GM12874 (cell line): ENCODE measurements at regions not wholly inside any gene's neighbourhood (a gene's known extent, or its start where the extent isn't known, plus 50 kb on each side); places are given as distances from the start of the nearest gene placed in this dataset.

Experiments
- TF ChIP-seq, protein P1 (sequence below): IDR thresholded peaks from 2 replicates; pipeline ENCODE4 v1.5.1; 2011; ENCODE audit warnings: low read depth, mild to moderate bottlenecking, control low read depth, low read length, moderate library complexity; ENCODE audit not compliant: insufficient read depth

DNA sequence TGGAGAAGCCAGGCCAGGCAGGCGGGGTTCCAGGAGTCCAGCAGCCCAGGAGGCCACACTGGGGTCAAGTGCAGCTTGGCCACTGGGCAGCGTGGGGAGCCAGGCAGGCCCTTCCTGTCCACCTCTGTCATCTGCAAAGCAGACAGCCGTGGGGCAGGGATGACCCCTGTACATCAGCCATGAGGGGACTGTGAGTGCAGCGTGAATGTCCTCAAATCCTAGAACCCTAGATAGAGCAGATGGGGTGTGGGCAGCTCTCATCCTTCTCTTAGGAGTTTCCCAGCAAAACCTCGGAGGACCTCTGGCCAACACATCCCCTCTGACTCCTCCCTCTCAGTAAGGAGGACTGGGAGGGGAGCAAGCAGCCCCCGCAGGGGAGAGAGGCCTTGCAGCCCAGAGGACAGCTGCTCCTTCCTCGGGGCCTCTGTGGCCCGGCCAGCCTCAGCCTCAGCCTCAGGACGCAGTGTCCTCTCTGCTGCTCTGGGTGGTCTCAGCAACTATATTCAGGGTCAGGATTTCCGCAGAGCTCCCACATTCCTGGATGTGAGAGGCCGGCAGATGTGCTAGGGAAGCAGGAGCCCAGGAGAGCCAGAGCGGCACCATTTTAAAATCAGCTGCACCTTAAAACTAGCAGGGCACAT, 820.5 kb downstream of the BRD1 start:
- TF ChIP-seq, protein P1, sequence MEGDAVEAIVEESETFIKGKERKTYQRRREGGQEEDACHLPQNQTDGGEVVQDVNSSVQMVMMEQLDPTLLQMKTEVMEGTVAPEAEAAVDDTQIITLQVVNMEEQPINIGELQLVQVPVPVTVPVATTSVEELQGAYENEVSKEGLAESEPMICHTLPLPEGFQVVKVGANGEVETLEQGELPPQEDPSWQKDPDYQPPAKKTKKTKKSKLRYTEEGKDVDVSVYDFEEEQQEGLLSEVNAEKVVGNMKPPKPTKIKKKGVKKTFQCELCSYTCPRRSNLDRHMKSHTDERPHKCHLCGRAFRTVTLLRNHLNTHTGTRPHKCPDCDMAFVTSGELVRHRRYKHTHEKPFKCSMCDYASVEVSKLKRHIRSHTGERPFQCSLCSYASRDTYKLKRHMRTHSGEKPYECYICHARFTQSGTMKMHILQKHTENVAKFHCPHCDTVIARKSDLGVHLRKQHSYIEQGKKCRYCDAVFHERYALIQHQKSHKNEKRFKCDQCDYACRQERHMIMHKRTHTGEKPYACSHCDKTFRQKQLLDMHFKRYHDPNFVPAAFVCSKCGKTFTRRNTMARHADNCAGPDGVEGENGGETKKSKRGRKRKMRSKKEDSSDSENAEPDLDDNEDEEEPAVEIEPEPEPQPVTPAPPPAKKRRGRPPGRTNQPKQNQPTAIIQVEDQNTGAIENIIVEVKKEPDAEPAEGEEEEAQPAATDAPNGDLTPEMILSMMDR = no peak

DNA sequence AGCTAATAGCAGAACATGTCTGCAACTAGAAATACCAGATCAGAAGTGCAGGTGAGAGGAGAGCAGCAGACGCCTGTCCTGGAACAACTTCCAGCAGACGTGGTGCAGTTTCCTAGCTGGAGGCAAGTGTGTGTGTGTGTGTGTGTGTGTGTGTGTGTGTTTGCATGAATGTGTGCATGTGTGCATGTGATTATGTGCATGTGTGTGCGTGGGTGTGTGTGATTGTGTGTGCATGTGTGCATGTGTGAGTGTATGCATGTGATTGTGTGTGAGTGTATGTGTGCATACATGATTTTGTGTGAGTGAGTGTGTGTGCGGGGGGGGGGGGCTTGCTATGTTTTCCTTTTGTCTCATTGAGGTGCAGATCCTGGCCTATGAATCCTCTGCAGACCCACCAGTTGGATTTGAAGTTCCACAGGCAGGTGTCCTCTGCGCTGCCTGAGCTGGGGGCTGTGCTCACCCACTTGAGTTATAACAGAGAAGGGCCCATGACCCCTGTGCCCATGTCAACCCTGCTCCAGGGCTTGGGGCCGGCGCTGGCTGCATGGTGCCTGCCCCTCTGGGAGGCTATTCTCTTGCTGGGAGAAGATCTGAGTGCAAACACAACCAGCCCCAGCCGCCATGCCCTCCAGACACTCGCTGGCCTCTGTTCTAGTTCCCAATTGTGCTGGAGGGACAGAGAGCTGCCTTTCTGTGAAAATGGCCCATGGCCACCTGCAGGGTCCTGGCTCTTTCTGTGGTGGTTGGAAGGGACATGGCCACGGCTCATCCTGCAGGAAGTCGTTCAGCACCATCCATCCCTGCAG, 821.3 kb downstream of the BRD1 start:
- TF ChIP-seq, protein P1 = no peak

DNA sequence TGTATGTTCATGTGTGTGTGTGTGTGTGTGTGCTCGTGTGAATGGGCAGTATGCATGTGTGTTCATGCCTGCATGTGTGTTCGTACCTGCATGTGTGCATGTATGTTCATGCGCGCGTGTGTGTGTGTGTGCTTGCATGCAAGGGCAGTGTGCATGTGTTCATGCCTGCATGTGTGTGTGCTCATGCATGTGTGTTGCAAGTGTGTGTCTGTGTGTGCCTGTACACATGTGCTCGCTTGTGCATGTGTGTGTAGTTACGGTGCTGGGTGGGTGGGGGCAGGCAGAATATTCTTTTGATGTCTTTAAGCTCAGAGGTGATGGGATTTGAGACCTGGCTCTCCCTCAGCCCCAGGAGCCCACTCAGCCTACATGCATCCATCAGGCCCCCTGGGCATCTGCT, 822.1 kb downstream of the BRD1 start:
- TF ChIP-seq, protein P1 = no peak

DNA sequence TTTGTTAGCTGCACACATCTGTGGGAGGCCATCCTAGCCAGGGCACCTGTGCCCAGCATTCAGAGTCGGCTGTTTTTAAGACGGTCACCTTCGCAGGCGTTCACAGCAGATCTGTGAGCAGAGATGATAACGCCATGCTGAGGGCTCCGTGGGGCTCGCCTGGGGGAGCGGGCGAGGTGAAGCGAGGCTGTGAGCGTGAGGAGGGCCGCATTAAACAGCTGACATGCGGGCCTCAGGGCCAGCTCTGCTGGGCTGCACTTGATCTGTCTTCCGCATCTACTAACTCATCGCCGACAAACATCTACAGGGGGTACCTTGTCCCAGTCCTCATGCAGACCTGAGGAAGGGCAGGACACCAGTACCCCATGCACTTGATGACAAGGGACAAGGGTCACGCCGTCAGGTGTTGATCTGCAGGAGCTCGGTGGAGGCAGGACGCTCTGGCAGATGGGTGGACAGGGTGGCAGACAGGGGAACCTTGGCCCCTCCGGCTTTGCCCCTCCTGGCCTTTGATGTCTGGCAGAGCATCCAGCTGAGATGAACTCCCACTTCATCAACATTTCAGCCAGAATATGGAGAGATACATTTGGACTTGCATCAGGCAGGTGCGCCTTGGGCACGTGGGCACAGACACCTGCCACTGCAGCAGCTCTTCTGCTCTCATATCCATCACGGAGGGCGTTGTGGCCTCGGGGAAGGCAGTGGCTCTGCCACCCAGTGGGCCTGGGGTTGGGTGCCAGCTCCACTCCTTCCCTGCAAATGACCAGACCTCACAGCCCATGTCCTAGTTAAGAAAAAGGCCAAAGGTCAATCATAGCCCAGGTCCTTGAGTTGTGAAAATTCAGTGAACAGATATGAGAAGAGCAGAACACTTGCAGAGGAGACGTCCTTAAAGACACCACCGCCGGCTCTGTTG, 822.9 kb downstream of the BRD1 start:
- TF ChIP-seq, protein P1 = no peak

DNA sequence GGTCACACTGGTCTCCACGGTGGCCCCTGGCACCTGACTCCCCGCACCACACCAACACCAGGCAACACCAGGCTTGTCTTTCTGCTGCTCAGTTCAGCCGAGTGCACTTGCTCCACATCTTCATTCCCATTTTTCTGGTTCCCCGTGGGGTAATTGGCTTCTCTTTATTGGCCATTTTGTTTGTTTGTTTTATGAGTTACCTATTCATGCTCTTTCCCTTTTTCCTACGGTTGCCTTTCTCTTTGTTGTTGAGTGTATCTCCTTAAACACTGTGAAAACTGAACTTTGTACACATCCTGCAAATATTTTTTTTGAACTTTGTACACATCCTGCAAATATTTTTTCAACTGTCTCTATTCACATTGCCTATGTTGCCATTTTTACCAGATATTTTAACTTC, 834.0 kb downstream of the BRD1 start:
- TF ChIP-seq, protein P1 = no peak

DNA sequence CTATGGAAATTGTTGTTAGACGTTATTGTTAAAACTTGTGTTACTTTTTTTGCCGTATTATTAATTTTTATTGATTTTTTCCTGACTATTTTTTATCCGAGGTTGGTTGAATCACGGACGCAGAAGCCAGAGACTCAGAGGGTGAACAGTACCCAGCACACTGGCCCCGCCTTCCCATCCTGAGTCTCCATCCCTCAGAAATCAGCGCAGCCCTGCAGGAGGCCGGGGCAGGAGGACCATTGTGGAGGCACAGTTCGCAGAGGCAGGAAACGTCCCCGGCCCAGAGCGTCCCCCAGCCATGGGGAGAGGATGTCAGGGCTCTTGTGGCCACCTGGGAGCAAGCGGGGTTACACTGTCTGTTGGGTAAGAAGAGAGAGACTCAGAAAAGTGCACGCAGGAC, 843.0 kb downstream of the BRD1 start:
- TF ChIP-seq, protein P1 = no peak
